Ovary (tissue), 3 donors: ENCODE measurements at regions not wholly inside any gene's neighbourhood (a gene's known extent, or its start where the extent isn't known, plus 50 kb on each side); places are given as distances from the start of the nearest gene placed in this dataset.

Source experiments
- CTCF ChIP-seq, 3 donors: fragments of 450-650 bp in 2 of 3; fragments of 200-600 bp in 1 of 3; IDR thresholded peaks; one replicate each; pipeline versions ENCODE4 v1.5.1 to v1.8.0; 2016 to 2022; ENCODE audit warnings: antibody characterized with exemption in 3 of 3, mild to moderate bottlenecking in 1 of 3
- EP300 ChIP-seq: sonication (generic); formaldehyde crosslinking; IDR thresholded peaks from one replicate; pipeline ENCODE4 v1.6.1; 2017; ENCODE audit warnings: antibody characterized with exemption
- POLR2A ChIP-seq: fragments of 450-650 bp; IDR thresholded peaks from one replicate; pipeline ENCODE4 v1.6.1; 2017; ENCODE audit warnings: antibody characterized with exemption, mild to moderate bottlenecking, moderate library complexity
- donor health status: DM: no; HTN: no; CAD: no.

- TF ChIP-seq CTCF (IDR thresholded peaks at IDR 0.05) = no peak
- no peak for TF ChIP-seq POLR2A
- no peak for TF ChIP-seq EP300
Observed at GRCh38 chr15:19987389-19988048, 554.1 kb downstream of the GOLGA6L6 start.
